ENCODE measurements at regions not wholly inside any gene's neighbourhood (a gene's known extent, or its start where the extent isn't known, plus 50 kb on each side); places are given as distances from the start of the nearest gene placed in this dataset.
"Not testable (repeated sequence)": the region's sequence is repeated elsewhere in the genome, so short reads cannot be mapped to it uniquely, and the experiment has no call there.

GRCh38 chr10:56096226-56096517 is 264.9 kb downstream of the ZWINT start (continued):
- no peak for TF ChIP-seq TEAD4 (CRISPR knock-in tag; IDR thresholded peaks at IDR 0.05)
- no peak for TF ChIP-seq ZMAT4 (CRISPR knock-in tag; IDR thresholded peaks at IDR 0.05)
- TF ChIP-seq JUN (CRISPR knock-in tag; IDR thresholded peaks at IDR 0.05), result no peak
- no peak for TF ChIP-seq GTF2I (CRISPR knock-in tag; conservative IDR thresholded peaks at IDR 0.05)
- TF ChIP-seq RORB (CRISPR knock-in tag; IDR thresholded peaks at IDR 0.05), result no peak
- TF ChIP-seq MAX (CRISPR knock-in tag; IDR thresholded peaks at IDR 0.05), result no peak

GRCh38 chr10:56095506-56096225 is 265.4 kb downstream of the ZWINT start:
- CTCF ChIA-PET, result no interaction called here
- Mint-ChIP-seq H3K36me3 (peaks cover 12% of the 10 kb centered on the region), H3K4me3 (no peak overlapping the region), H3K27ac (no peak overlapping the region), H3K4me1 (peaks cover 25% of the 10 kb centered on the region), H3K9me3 (peaks cover 22% of the 10 kb centered on the region), H3K27me3 (ENCODE audit: low read depth) (peaks cover 13% of the 10 kb centered on the region)
- DNase-seq (ENCODE audit: low spot score) (peak; percentile 22), ATAC-seq (peak; percentile 89)
- TF ChIP-seq NR3C1 (CRISPR knock-in tag; conservative IDR thresholded peaks at IDR 0.05; ENCODE audit: low read depth), result no peak
- TF ChIP-seq ZMAT4 (CRISPR knock-in tag; IDR thresholded peaks at IDR 0.05), result no peak
- TF ChIP-seq EMX1 (CRISPR knock-in tag; IDR thresholded peaks at IDR 0.05), result no peak
- TF ChIP-seq CREB1 (CRISPR knock-in tag; IDR thresholded peaks at IDR 0.05), result no peak
- no peak for TF ChIP-seq TEAD1 (CRISPR knock-in tag; IDR thresholded peaks at IDR 0.05)
- no peak for TF ChIP-seq ZNF263 (CRISPR knock-in tag; IDR thresholded peaks at IDR 0.05; ENCODE audit: low read depth)
- no peak for TF ChIP-seq ETV6 (CRISPR knock-in tag; IDR thresholded peaks at IDR 0.05)
- TF ChIP-seq TCF7 (CRISPR knock-in tag; IDR thresholded peaks at IDR 0.05; ENCODE audit: low read depth), result no peak
- no peak for TF ChIP-seq SP1 (CRISPR knock-in tag; conservative IDR thresholded peaks at IDR 0.05)
- no peak for TF ChIP-seq NR2C2 (CRISPR knock-in tag; IDR thresholded peaks at IDR 0.05)
- no peak for TF ChIP-seq CTCF (IDR thresholded peaks at IDR 0.05)
- TF ChIP-seq FOXP4 (CRISPR knock-in tag; IDR thresholded peaks at IDR 0.05), result no peak
- no peak for TF ChIP-seq MLX (CRISPR knock-in tag; IDR thresholded peaks at IDR 0.05)
- POLR2A ChIA-PET, result no interaction called here

- CTCF ChIA-PET; ATAC-seq; H3K4me3 Mint-ChIP-seq; DNase-seq (ENCODE audit: low spot score); POLR2A ChIA-PET; H3K27ac Mint-ChIP-seq: not testable (repeated sequence)
- peaks cover 33% of the 10 kb centered on the region for H3K36me3 Mint-ChIP-seq
- peaks cover 42% of the 10 kb centered on the region for H3K9me3 Mint-ChIP-seq
- H3K27me3 Mint-ChIP-seq (ENCODE audit: low read depth), result peaks cover 13% of the 10 kb centered on the region
- peaks cover 25% of the 10 kb centered on the region for H3K4me1 Mint-ChIP-seq
Measured at GRCh38 chr10:56093645-56094044, 267.4 kb downstream of the ZWINT start.

Measured in WTC11 (cell line).